Keratinocyte (primary cell): ENCODE measurements at regions not wholly inside any gene's neighbourhood (a gene's known extent, or its start where the extent isn't known, plus 50 kb on each side); places are given as distances from the start of the nearest gene placed in this dataset.

Experiments used
- DNase-seq: peaks from one replicate; pipeline ENCODE4 v3.0.0-alpha.2; 2011; ENCODE audit warnings: low read depth, missing footprints, low spot score
- FAIRE-seq: peaks from 2 replicates; lab custom pipeline; 2011; peaks lifted over from hg19 to GRCh38; lab: Jason Lieb, UNC
- H2AFZ ChIP-seq: 2 replicates; pipeline ENCODE4 v1.6.0; 2012; ENCODE audit warnings: low read length, control low read depth, inconsistent platforms; ENCODE audit not compliant: control insufficient read depth
- H3K27ac ChIP-seq: 2 replicates; pipeline ENCODE4 v1.5.1; 2011; ENCODE audit warnings: low read length; ENCODE audit not compliant: control insufficient read depth, insufficient read depth
- H3K27me3 ChIP-seq: 3 replicates; pipeline ENCODE4 v1.6.0; 2011; ENCODE audit warnings: low read length; ENCODE audit not compliant: control insufficient read depth, insufficient read depth; ENCODE audit errors: extremely low read depth
- H3K36me3 ChIP-seq, 2 experiments: 2 replicates in 1 of 2; 3 replicates in 1 of 2; pipeline ENCODE4 v1.5.1; 2011; ENCODE audit warnings: low read length in 2 of 2, mild to moderate bottlenecking in 1 of 2; ENCODE audit not compliant: control insufficient read depth in 2 of 2, insufficient read depth in 2 of 2; ENCODE audit errors: extremely low read depth in 1 of 2
- H3K4me1 ChIP-seq: 3 replicates; pipeline ENCODE4 v1.5.1; 2011; ENCODE audit warnings: low read length; ENCODE audit not compliant: control insufficient read depth, insufficient read depth; ENCODE audit errors: extremely low read depth
- H3K4me2 ChIP-seq: 3 replicates; pipeline ENCODE4 v1.6.0; 2011; ENCODE audit warnings: low read depth, low read length; ENCODE audit not compliant: control insufficient read depth, insufficient read depth; ENCODE audit errors: extremely low read depth
- H3K4me3 ChIP-seq, 3 experiments: fragments of 200-600 bp in 1 of 3; sonication (generic) in 1 of 3; 2 replicates in 2 of 3; 3 replicates in 1 of 3; pipeline ENCODE4 v1.5.1; 2011 to 2016; ENCODE audit warnings: low read length in 3 of 3, mild to moderate bottlenecking in 3 of 3, control low read depth in 2 of 3, inconsistent platforms in 1 of 3, low read depth in 1 of 3, mixed read lengths in 1 of 3, mixed run types in 1 of 3, moderate library complexity in 1 of 3; ENCODE audit not compliant: control insufficient read depth in 2 of 3, insufficient read depth in 2 of 3; ENCODE audit errors: extremely low read depth in 1 of 3
- H3K79me2 ChIP-seq: 2 replicates; pipeline ENCODE4 v1.6.0; 2012; ENCODE audit warnings: low read length; ENCODE audit not compliant: control insufficient read depth, insufficient read depth
- H3K9ac ChIP-seq: 3 replicates; pipeline ENCODE4 v1.6.0; 2011; ENCODE audit warnings: low read length; ENCODE audit not compliant: control insufficient read depth, insufficient read depth; ENCODE audit errors: extremely low read depth
- H3K9me1 ChIP-seq: 3 replicates; pipeline ENCODE4 v1.6.0; 2011; ENCODE audit warnings: low read length; ENCODE audit not compliant: control insufficient read depth, insufficient read depth; ENCODE audit errors: extremely low read depth
- H3K9me3 ChIP-seq: 2 replicates; pipeline ENCODE4 v1.5.1; 2012; ENCODE audit warnings: low read depth, low read length; ENCODE audit not compliant: control insufficient read depth
- H4K20me1 ChIP-seq: 3 replicates; pipeline ENCODE4 v1.6.0; 2011; ENCODE audit warnings: low read length; ENCODE audit not compliant: control insufficient read depth, insufficient read depth; ENCODE audit errors: extremely low read depth
- CTCF ChIP-seq, 3 experiments: IDR thresholded peaks in 1 of 3; conservative IDR thresholded peaks in 1 of 3; optimal IDR thresholded peaks in 1 of 3; 2 replicates in 2 of 3; 3 replicates in 1 of 3; pipeline versions ENCODE3 to v1.5.1; 2011; ENCODE audit warnings: low read length in 3 of 3, mild to moderate bottlenecking in 3 of 3, moderate library complexity in 2 of 3, control low read depth in 1 of 3, inconsistent platforms in 1 of 3; ENCODE audit not compliant: insufficient read depth in 2 of 3; ENCODE audit errors: extremely low read depth in 1 of 3
- EZH2 ChIP-seq: IDR thresholded peaks from one replicate; pipeline ENCODE4 v1.6.1; 2012; ENCODE audit warnings: inconsistent platforms, mild to moderate bottlenecking, low read length, moderate library complexity
- dilution Hi-C: fragments of 300-500 bp; cut with MboI; formaldehyde crosslinking; loops from one replicate; pipeline ENCODE4 v1.7.0; 2020; ENCODE audit warnings: low sequenced_read_pairs; ENCODE audit not compliant: extremely low pct_ligation_motif_present

GRCh38 chr3:152157337-152157736 is 111.4 kb upstream of the MBNL1 start:
- Histone ChIP-seq H3K4me3 (no peak overlapping the region), H3K27ac (no peak overlapping the region), H3K9me3 (no peaks in the 10 kb centered on the region), H4K20me1 (no peaks in the 10 kb centered on the region), H2AFZ (peak overlapping the region; percentile 21), H3K79me2 (no peaks in the 10 kb centered on the region), H3K4me1 (no peaks in the 10 kb centered on the region), H3K36me3 (no peaks in the 10 kb centered on the region), H3K9me1 (no peaks in the 10 kb centered on the region), H3K4me2 (no peak overlapping the region), H3K27me3 (no peaks in the 10 kb centered on the region), H3K9ac (no peak overlapping the region)
- dilution Hi-C loops = no loop called here
- no peak for DNase-seq
- FAIRE-seq = no peak
- TF ChIP-seq EZH2 (no peak), CTCF (optimal IDR thresholded peaks at IDR 0.05 in 1 of 3, IDR thresholded peaks at IDR 0.05 in 1 of 3, conservative IDR thresholded peaks at IDR 0.05 in 1 of 3; ENCODE audit: extremely low read depth in 1 of 3, insufficient read depth in 2 of 3, low read length in 3 of 3) (no peak)

GRCh38 chr3:152159328-152159727 is 109.4 kb upstream of the MBNL1 start:
- H3K9ac ChIP-seq = no peak overlapping the region
- H3K9me3 ChIP-seq = no peaks in the 10 kb centered on the region
- H3K27ac ChIP-seq = no peak overlapping the region
- no peaks in the 10 kb centered on the region for H3K36me3 ChIP-seq
- DNase-seq = no peak
- no peaks in the 10 kb centered on the region for H4K20me1 ChIP-seq
- H2AFZ ChIP-seq = no peak overlapping the region
- no peaks in the 10 kb centered on the region for H3K27me3 ChIP-seq
- no peak overlapping the region for H3K4me3 ChIP-seq
- TF ChIP-seq EZH2 (no peak), CTCF (optimal IDR thresholded peaks at IDR 0.05 in 1 of 3, IDR thresholded peaks at IDR 0.05 in 1 of 3, conservative IDR thresholded peaks at IDR 0.05 in 1 of 3; ENCODE audit: extremely low read depth in 1 of 3, insufficient read depth in 2 of 3, low read length in 3 of 3) (no peak)
- dilution Hi-C loops = no loop called here
- H3K4me1 ChIP-seq = no peaks in the 10 kb centered on the region
- H3K4me2 ChIP-seq = no peak overlapping the region
- no peak for FAIRE-seq
- H3K79me2 ChIP-seq = no peaks in the 10 kb centered on the region
- H3K9me1 ChIP-seq = no peaks in the 10 kb centered on the region
